Ovary (tissue), 3 donors: ENCODE measurements at regions not wholly inside any gene's neighbourhood (a gene's known extent, or its start where the extent isn't known, plus 50 kb on each side); places are given as distances from the start of the nearest gene placed in this dataset.

Experiments
- EP300 ChIP-seq: sonication (generic); formaldehyde crosslinking; IDR thresholded peaks from one replicate; pipeline ENCODE4 v1.6.1; 2017; ENCODE audit warnings: antibody characterized with exemption
- TF ChIP-seq, protein P1 (sequence below), 3 donors: fragments of 450-650 bp in 2 of 3; fragments of 200-600 bp in 1 of 3; IDR thresholded peaks; one replicate each; pipeline versions ENCODE4 v1.5.1 to v1.8.0; 2016 to 2022; ENCODE audit warnings: antibody characterized with exemption in 3 of 3, mild to moderate bottlenecking in 1 of 3
- donor health status: DM: no; HTN: no; CAD: no.

DNA sequence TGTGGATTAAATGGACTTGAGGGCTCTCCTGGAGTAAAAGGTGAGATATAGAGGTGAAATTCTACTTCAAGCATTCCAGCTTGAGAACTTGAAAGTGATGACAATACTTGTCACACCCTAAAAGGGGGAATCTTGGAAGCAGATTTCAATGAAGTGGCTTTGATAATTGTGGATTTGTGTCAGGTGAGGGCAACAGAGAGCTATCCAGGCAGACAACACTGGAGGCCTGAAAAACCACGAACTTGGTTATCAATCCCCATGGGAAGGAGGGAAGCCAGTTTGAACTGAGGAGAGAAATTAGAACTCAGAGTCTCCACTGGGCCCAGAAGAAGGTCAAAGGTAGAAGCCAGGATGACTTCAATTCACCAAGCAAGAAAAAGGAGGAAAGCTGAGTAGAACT, 263.9 kb downstream of the FIGN start:
- TF ChIP-seq, protein P1, sequence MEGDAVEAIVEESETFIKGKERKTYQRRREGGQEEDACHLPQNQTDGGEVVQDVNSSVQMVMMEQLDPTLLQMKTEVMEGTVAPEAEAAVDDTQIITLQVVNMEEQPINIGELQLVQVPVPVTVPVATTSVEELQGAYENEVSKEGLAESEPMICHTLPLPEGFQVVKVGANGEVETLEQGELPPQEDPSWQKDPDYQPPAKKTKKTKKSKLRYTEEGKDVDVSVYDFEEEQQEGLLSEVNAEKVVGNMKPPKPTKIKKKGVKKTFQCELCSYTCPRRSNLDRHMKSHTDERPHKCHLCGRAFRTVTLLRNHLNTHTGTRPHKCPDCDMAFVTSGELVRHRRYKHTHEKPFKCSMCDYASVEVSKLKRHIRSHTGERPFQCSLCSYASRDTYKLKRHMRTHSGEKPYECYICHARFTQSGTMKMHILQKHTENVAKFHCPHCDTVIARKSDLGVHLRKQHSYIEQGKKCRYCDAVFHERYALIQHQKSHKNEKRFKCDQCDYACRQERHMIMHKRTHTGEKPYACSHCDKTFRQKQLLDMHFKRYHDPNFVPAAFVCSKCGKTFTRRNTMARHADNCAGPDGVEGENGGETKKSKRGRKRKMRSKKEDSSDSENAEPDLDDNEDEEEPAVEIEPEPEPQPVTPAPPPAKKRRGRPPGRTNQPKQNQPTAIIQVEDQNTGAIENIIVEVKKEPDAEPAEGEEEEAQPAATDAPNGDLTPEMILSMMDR (IDR thresholded peaks at IDR 0.05) = no peak
- TF ChIP-seq EP300 = no peak
